PC-9 (cell line): ENCODE measurements at regions not wholly inside any gene's neighbourhood (a gene's known extent, or its start where the extent isn't known, plus 50 kb on each side); places are given as distances from the start of the nearest gene placed in this dataset.

Experiments
- BruUV-seq: library from RNA; stranded (reverse); fragments of 400-500 nt; replicated peaks from 2 replicates; lab custom pipeline; 2021; lab: Mats Ljungman, UMichigan
- CTCF ChIA-PET: fragments of 300-600 bp; sonication (Branson Sonifier 250); formaldehyde crosslinking; loops from one replicate; lab custom pipeline; 2022; ENCODE audit warnings: antibody characterized with exemption; lab: Charles Lee
- POLR2A ChIA-PET: fragments of 300-600 bp; sonication (Branson Sonifier 250); formaldehyde crosslinking; loops from one replicate; lab custom pipeline; 2022; ENCODE audit warnings: antibody characterized with exemption; ENCODE audit not compliant: unreplicated experiment; lab: Charles Lee
- DNase-seq, 2 experiments: peaks; one replicate each; pipeline versions ENCODE4 v3.0.0 to v3.0.0-alpha.2; 2015 to 2022; ENCODE audit warnings: mixed read lengths in 1 of 2
- H2AFZ ChIP-seq: fragments of 200-600 bp; sonication (generic); 2 replicates; pipeline ENCODE4 v1.8.1; 2017; ENCODE audit warnings: antibody characterized with exemption
- H3F3A ChIP-seq: fragments of 200-600 bp; sonication (generic); 2 replicates; pipeline ENCODE4 v1.8.1; 2017; ENCODE audit warnings: antibody characterized with exemption, mild to moderate bottlenecking, low read depth; ENCODE audit not compliant: insufficient read depth
- H3K27ac ChIP-seq: fragments of 200-600 bp; sonication (generic); 2 replicates; pipeline ENCODE4 v1.6.1; 2016; ENCODE audit warnings: mixed run types
- H3K27me3 ChIP-seq: fragments of 200-600 bp; sonication (generic); 2 replicates; pipeline ENCODE4 v1.6.1; 2016; ENCODE audit warnings: low read depth, mixed run types; ENCODE audit not compliant: insufficient read depth
- H3K36me3 ChIP-seq: fragments of 200-600 bp; sonication (generic); 2 replicates; pipeline ENCODE4 v1.6.1; 2016; ENCODE audit warnings: low read depth, mixed run types
- H3K4me1 ChIP-seq: fragments of 200-600 bp; sonication (generic); replicated peaks from 2 replicates; pipeline ENCODE4 v1.6.1; 2016; ENCODE audit warnings: mixed run types; ENCODE audit not compliant: insufficient read depth
- H3K4me2 ChIP-seq: fragments of 200-600 bp; sonication (generic); 2 replicates; pipeline ENCODE4 v1.6.1; 2017; ENCODE audit warnings: mixed run types
- H3K4me3 ChIP-seq: fragments of 200-600 bp; sonication (generic); 2 replicates; pipeline ENCODE4 v1.6.1; 2016; ENCODE audit warnings: mixed run types
- H3K79me2 ChIP-seq: fragments of 200-600 bp; sonication (generic); 2 replicates; pipeline ENCODE4 v1.6.1; 2017; ENCODE audit warnings: low read depth, mixed run types
- H3K9me2 ChIP-seq: fragments of 200-600 bp; sonication (generic); 2 replicates; pipeline ENCODE4 v1.8.1; 2017; ENCODE audit warnings: mild to moderate bottlenecking; ENCODE audit not compliant: insufficient read depth
- H3K9me3 ChIP-seq: fragments of 200-600 bp; sonication (generic); 2 replicates; pipeline ENCODE4 v1.8.1; 2016; ENCODE audit warnings: low read depth; ENCODE audit not compliant: insufficient read depth
- H4K20me1 ChIP-seq: fragments of 200-600 bp; sonication (generic); 2 replicates; pipeline ENCODE4 v1.8.1; 2017; ENCODE audit not compliant: insufficient read depth
- CTCF ChIP-seq: fragments of 200-600 bp; sonication (generic); conservative IDR thresholded peaks from 2 replicates; pipeline ENCODE4 v1.6.1; 2017; ENCODE audit warnings: mixed run types, antibody characterized with exemption, mild to moderate bottlenecking, moderate library complexity
- EZH2 ChIP-seq: fragments of 200-600 bp; sonication (generic); IDR thresholded peaks from 2 replicates; pipeline ENCODE4 v1.8.0; 2017; ENCODE audit warnings: antibody characterized with exemption, low read depth
- intact Hi-C: fragments of 100-400 bp; cut with micrococcal nuclease; formaldehyde crosslinking; loops from one replicate; pipeline ENCODE4 v1.10.0; 2022; ENCODE audit not compliant: unreplicated experiment

GRCh38 chr13:44242766-44243165, 130.9 kb upstream of the SERP2 start:
- 0 out of 2 replicates have a peak overlapping the region, but pooled peaks have one; percentile 8 for H3K4me2 ChIP-seq
- BruUV-seq: no TSS peak

GRCh38 chr13:44243198-44243857, 130.3 kb upstream of the SERP2 start:
- H3K9me2 ChIP-seq: no peaks in the 10 kb centered on the region
- H4K20me1 ChIP-seq: no peaks in the 10 kb centered on the region
- H3K27ac ChIP-seq: peak overlapping the region; percentile 58
- H3K79me2 ChIP-seq: no peaks in the 10 kb centered on the region
- H3K4me3 ChIP-seq: no peak overlapping the region
- no peaks in the 10 kb centered on the region for H3K27me3 ChIP-seq
- intact Hi-C loops: loop anchor here (1.0 to 10.0 kb wide), 5 partner anchors 69 to 731 kb away; no protein-coding TSS in a partner anchor
- no TSS peak for BruUV-seq
- peaks cover 16% of the 10 kb centered on the region for H3K4me1 ChIP-seq
- no peak overlapping the region for H2AFZ ChIP-seq
- H3K36me3 ChIP-seq: no peaks in the 10 kb centered on the region
- ChIA-PET CTCF (interaction anchor here (0.6 to 1.1 kb wide), 4 partner anchors 52 to 193 kb away, joined by 3 to 5 read pairs (median 4); no protein-coding TSS in a partner anchor), POLR2A (interaction anchor here (0.6 to 1.6 kb wide), 4 partner anchors 8 to 193 kb away, joined by 3 to 14 read pairs (median 5); no protein-coding TSS in a partner anchor)
- H3F3A ChIP-seq: peaks cover 4% of the 10 kb centered on the region
- H3K4me2 ChIP-seq: 0 out of 2 replicates have a peak overlapping the region, but pooled peaks have one; percentile 8
- no peaks in the 10 kb centered on the region; the same call in 1 of the 2 replicates for H3K9me3 ChIP-seq
- DNase-seq: peak; percentile 78 to 88
- TF ChIP-seq CTCF (peak; percentile 74), EZH2 (no peak)

More at GRCh38 chr13:44242766-44243165, 130.9 kb upstream of the SERP2 start:
- peaks cover 21% of the 10 kb centered on the region for H3K4me1 ChIP-seq
- H3K36me3 ChIP-seq: no peaks in the 10 kb centered on the region
- H3K27ac ChIP-seq: peak overlapping the region; percentile 58
- no peak overlapping the region for H3K4me3 ChIP-seq
- no peaks in the 10 kb centered on the region for H3K9me2 ChIP-seq
- ChIA-PET POLR2A (interaction anchor here (0.6 to 1.6 kb wide), 3 partner anchors 9 to 194 kb away, joined by 3 to 14 read pairs (median 5); no protein-coding TSS in a partner anchor), CTCF (interaction anchor here (0.6 to 1.1 kb wide), 3 partner anchors 64 to 194 kb away, joined by 3 to 5 read pairs (median 3); no protein-coding TSS in a partner anchor)
- H3K27me3 ChIP-seq: no peaks in the 10 kb centered on the region
- TF ChIP-seq CTCF (no peak), EZH2 (no peak)
- H3K79me2 ChIP-seq: no peaks in the 10 kb centered on the region
- no peak for DNase-seq
- H3K9me3 ChIP-seq: no peaks in the 10 kb centered on the region; the same call in 1 of the 2 replicates
- intact Hi-C loops: loop anchor here (1.0 to 10.0 kb wide), 5 partner anchors 70 to 732 kb away; no protein-coding TSS in a partner anchor
- peaks cover 4% of the 10 kb centered on the region for H3F3A ChIP-seq
- H4K20me1 ChIP-seq: no peaks in the 10 kb centered on the region
- H2AFZ ChIP-seq: no peak overlapping the region

GRCh38 chr13:44244288-44244687, 129.3 kb upstream of the SERP2 start:
- intact Hi-C loops: loop anchor here (1.0 to 10.0 kb wide), 2 partner anchors 120 to 731 kb away; no protein-coding TSS in a partner anchor
- Histone ChIP-seq H3K9me3 (no peaks in the 10 kb centered on the region; the same call in 1 of the 2 replicates), H3K79me2 (no peaks in the 10 kb centered on the region), H3K36me3 (no peaks in the 10 kb centered on the region), H3K9me2 (no peaks in the 10 kb centered on the region), H4K20me1 (no peaks in the 10 kb centered on the region), H3K27me3 (no peaks in the 10 kb centered on the region), H3K4me3 (no peak overlapping the region), H3K27ac (no peak overlapping the region), H3K4me2 (no peak overlapping the region), H3K4me1 (peaks cover 22% of the 10 kb centered on the region), H2AFZ (no peak overlapping the region), H3F3A (peaks cover 4% of the 10 kb centered on the region)
- peak in 1 of 2 experiments; percentile 38 for DNase-seq
- POLR2A ChIA-PET: interaction anchor here (0.6 kb wide), 1 partner anchor 63 kb away, joined by 13 read pairs; no protein-coding TSS in a partner anchor
- CTCF ChIA-PET: no interaction called here
- BruUV-seq: no TSS peak
- no peak for TF ChIP-seq CTCF
- TF ChIP-seq EZH2: no peak
